ENCODE measurements at regions not wholly inside any gene's neighbourhood (a gene's known extent, or its start where the extent isn't known, plus 50 kb on each side); places are given as distances from the start of the nearest gene placed in this dataset.
A peak's percentile ranks its signal among the peaks of the same experiment; 100 is the strongest.

- H3K27me3 Mint-ChIP-seq (ENCODE audit: low read depth): no peaks in the 10 kb centered on the region
These were observed 146.9 kb upstream of the BEND6 start for GRCh38 chr6:56807989-56808337.

More at GRCh38 chr6:56807989-56808337, 146.9 kb upstream of the BEND6 start:
- TF ChIP-seq, protein P1, sequence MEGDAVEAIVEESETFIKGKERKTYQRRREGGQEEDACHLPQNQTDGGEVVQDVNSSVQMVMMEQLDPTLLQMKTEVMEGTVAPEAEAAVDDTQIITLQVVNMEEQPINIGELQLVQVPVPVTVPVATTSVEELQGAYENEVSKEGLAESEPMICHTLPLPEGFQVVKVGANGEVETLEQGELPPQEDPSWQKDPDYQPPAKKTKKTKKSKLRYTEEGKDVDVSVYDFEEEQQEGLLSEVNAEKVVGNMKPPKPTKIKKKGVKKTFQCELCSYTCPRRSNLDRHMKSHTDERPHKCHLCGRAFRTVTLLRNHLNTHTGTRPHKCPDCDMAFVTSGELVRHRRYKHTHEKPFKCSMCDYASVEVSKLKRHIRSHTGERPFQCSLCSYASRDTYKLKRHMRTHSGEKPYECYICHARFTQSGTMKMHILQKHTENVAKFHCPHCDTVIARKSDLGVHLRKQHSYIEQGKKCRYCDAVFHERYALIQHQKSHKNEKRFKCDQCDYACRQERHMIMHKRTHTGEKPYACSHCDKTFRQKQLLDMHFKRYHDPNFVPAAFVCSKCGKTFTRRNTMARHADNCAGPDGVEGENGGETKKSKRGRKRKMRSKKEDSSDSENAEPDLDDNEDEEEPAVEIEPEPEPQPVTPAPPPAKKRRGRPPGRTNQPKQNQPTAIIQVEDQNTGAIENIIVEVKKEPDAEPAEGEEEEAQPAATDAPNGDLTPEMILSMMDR (conservative IDR thresholded peaks at IDR 0.05): no peak
- Histone ChIP-seq H3K27ac (ENCODE audit: insufficient read length, low read depth, low read length) (no peak overlapping the region), H4K91ac (ENCODE audit: insufficient read length, low read depth, low read length) (no peak overlapping the region), H2BK5ac (ENCODE audit: insufficient read length, low read length) (no peak overlapping the region), H4K20me1 (ENCODE audit: control insufficient read depth, insufficient read depth, insufficient read length) (no peaks in the 10 kb centered on the region), H3K4ac (ENCODE audit: low read depth, low read length) (no peak overlapping the region), H3K79me1 (ENCODE audit: insufficient read depth, low read depth, low read length, poor library complexity, severe bottlenecking) (no peaks in the 10 kb centered on the region), H3K9me3 (ENCODE audit: control insufficient read depth, low read depth, low read length) (no peaks in the 10 kb centered on the region), H4K8ac (replicated peaks; ENCODE audit: insufficient read length, low read depth, low read length) (no peak overlapping the region), H2BK20ac (ENCODE audit: low read depth, low read length, poor library complexity, severe bottlenecking) (no peak overlapping the region), H3K4me2 (ENCODE audit: insufficient read depth, insufficient read length, low read length) (no peak overlapping the region), H3K27me3 (ENCODE audit: insufficient read depth, low read length) (no peaks in the 10 kb centered on the region), H3K56ac (ENCODE audit: insufficient read length, low read depth, low read length) (no peak overlapping the region), H4K5ac (ENCODE audit: insufficient read length, low read depth, low read length) (no peak overlapping the region), H3K23me2 (ENCODE audit: insufficient read length, low read depth, low read length, poor library complexity, severe bottlenecking) (no peaks in the 10 kb centered on the region), H2AFZ (ENCODE audit: low read length) (no peak overlapping the region), H2BK12ac (ENCODE audit: insufficient read length, low read depth, low read length) (no peak overlapping the region), H2AK5ac (ENCODE audit: insufficient read length, low read length) (no peak overlapping the region), H3K18ac (ENCODE audit: insufficient read length, low read depth, low read length) (no peak overlapping the region), H3K4me1 (ENCODE audit: insufficient read depth, low read length) (no peaks in the 10 kb centered on the region; the same call in 1 of the 2 replicates), H3K14ac (ENCODE audit: insufficient read depth, low read length) (no peak overlapping the region), H3T11ph (ENCODE audit: low read length) (no peak overlapping the region), H3K9ac (ENCODE audit: extremely low read depth, insufficient read length, low read length) (no peak overlapping the region), H3K23ac (ENCODE audit: insufficient read length, low read depth, low read length) (no peak overlapping the region), H2BK120ac (ENCODE audit: low read depth, low read length, poor library complexity, severe bottlenecking) (no peak overlapping the region), H2BK15ac (ENCODE audit: low read depth, low read length) (no peak overlapping the region), H3K79me2 (ENCODE audit: insufficient read depth, low read length) (peaks cover 14% of the 10 kb centered on the region; the same call in 1 of the 2 replicates)
- peaks cover 52 to 55% of the 10 kb centered on the region in 2 experiments for H3K4me1 Mint-ChIP-seq
- WGBS (ENCODE audit: extremely low coverage, insufficient read length, low lambda C conversion rate): no CpG with 5 or more reads among the region's 4 CpGs
- no peak for DNase-seq
- H3K4me3 Mint-ChIP-seq: no peak overlapping the region
- H3K9me3 Mint-ChIP-seq: no peaks in the 10 kb centered on the region
- H3K36me3 Mint-ChIP-seq (ENCODE audit: insufficient read depth in 1 of 3, low read depth in 3 of 3): no peaks in the 10 kb centered on the region; a peak in 1 of 7 replicates
- peak overlapping the region in 2 of 3 experiments; percentile 34 to 91; a peak in 2 of 7 replicates for H3K27ac Mint-ChIP-seq
